Endothelial cell of umbilical vein (primary cell): ENCODE measurements at regions not wholly inside any gene's neighbourhood (a gene's known extent, or its start where the extent isn't known, plus 50 kb on each side); places are given as distances from the start of the nearest gene placed in this dataset.

ENCODE experiments used
- CTCF ChIP-seq, 2 donors: IDR thresholded peaks; 1 replicate in 1 of 2; 2 replicates in 1 of 2; pipeline ENCODE4 v1.5.1; 2011; ENCODE audit warnings: low read length in 2 of 2, mild to moderate bottlenecking in 2 of 2, moderate library complexity in 2 of 2, control low read depth in 1 of 2, inconsistent platforms in 1 of 2, low read depth in 1 of 2; ENCODE audit not compliant: insufficient read depth in 1 of 2; ENCODE audit errors: extremely low read depth in 1 of 2
- EZH2 ChIP-seq: IDR thresholded peaks from 2 replicates; pipeline ENCODE4 v1.6.1; 2012; ENCODE audit warnings: borderline replicate concordance, low read depth, mild to moderate bottlenecking, moderate library complexity, low read length, inconsistent platforms; ENCODE audit not compliant: severe bottlenecking
- POLR2A ChIP-seq: IDR thresholded peaks from 2 replicates; pipeline ENCODE4 v1.6.1; 2012; ENCODE audit warnings: low read depth, mild to moderate bottlenecking, control low read depth, low read length
- POLR2AphosphoS5 ChIP-seq: IDR thresholded peaks from 2 replicates; pipeline ENCODE4 v1.6.1; 2012; ENCODE audit warnings: low read depth, mild to moderate bottlenecking, control low read depth, low read length, moderate library complexity; ENCODE audit not compliant: insufficient read depth

- TF ChIP-seq CTCF (IDR thresholded peaks at IDR 0.05; ENCODE audit: extremely low read depth in 1 of 2, insufficient read depth in 1 of 2, low read depth in 1 of 2, low read length in 2 of 2) (no peak), POLR2AphosphoS5 (no peak), POLR2A (no peak), EZH2 (no peak)
Measured at GRCh38 chr20:53829255-53829723, 235.7 kb upstream of the ZNF217 start.
